IMR-90 (cell line): ENCODE measurements at regions not wholly inside any gene's neighbourhood (a gene's known extent, or its start where the extent isn't known, plus 50 kb on each side); places are given as distances from the start of the nearest gene placed in this dataset.

Experiments
- CEBPB ChIP-seq: IDR thresholded peaks from 2 replicates; pipeline ENCODE4 v1.6.1; 2012; ENCODE audit warnings: low read depth, low read length, improper control_type of control experiment
- CTCF ChIP-seq: conservative IDR thresholded peaks from 2 replicates; pipeline ENCODE4 v1.5.1; 2012; ENCODE audit warnings: mild to moderate bottlenecking, low read depth, low read length, improper control_type of control experiment
- ELK1 ChIP-seq: fragments of 150-350 bp; IDR thresholded peaks from 2 replicates; pipeline ENCODE4 v1.6.1; 2016; ENCODE audit warnings: low read depth, mild to moderate bottlenecking, low read length, moderate library complexity, borderline replicate concordance
- MAFK ChIP-seq: IDR thresholded peaks from 2 replicates; pipeline ENCODE4 v1.6.1; 2012; ENCODE audit warnings: low read depth, low read length, improper control_type of control experiment
- POLR2A ChIP-seq: IDR thresholded peaks from 2 replicates; pipeline ENCODE4 v1.6.1; 2012; ENCODE audit warnings: mild to moderate bottlenecking, low read depth, low read length
- RAD21 ChIP-seq: IDR thresholded peaks from 2 replicates; pipeline ENCODE4 v1.6.1; 2012; ENCODE audit warnings: low read length, improper control_type of control experiment
- RFX5 ChIP-seq: IDR thresholded peaks from 2 replicates; pipeline ENCODE4 v1.8.0; 2012; ENCODE audit warnings: low read depth, mild to moderate bottlenecking, low read length, moderate library complexity
- USF2 ChIP-seq: fragments of 150-350 bp; IDR thresholded peaks from 2 replicates; pipeline ENCODE4 v1.6.1; 2017; ENCODE audit warnings: mild to moderate bottlenecking, antibody characterized with exemption, low read length, low read depth

GRCh38 chr18:28575123-28575522, 398.2 kb upstream of the CDH2 start:
- no peak for TF ChIP-seq CTCF
- TF ChIP-seq POLR2A, result no peak
- no peak for TF ChIP-seq RFX5
- no peak for TF ChIP-seq CEBPB
- TF ChIP-seq MAFK, result no peak
- TF ChIP-seq RAD21, result no peak
- no peak for TF ChIP-seq ELK1
- TF ChIP-seq USF2, result no peak
